ENCODE measurements at regions not wholly inside any gene's neighbourhood (a gene's known extent, or its start where the extent isn't known, plus 50 kb on each side); places are given as distances from the start of the nearest gene placed in this dataset.
A peak's percentile ranks its signal among the peaks of the same experiment; 100 is the strongest.
"Not testable (repeated sequence)": the region's sequence is repeated elsewhere in the genome, so short reads cannot be mapped to it uniquely, and the experiment has no call there.

DNA sequence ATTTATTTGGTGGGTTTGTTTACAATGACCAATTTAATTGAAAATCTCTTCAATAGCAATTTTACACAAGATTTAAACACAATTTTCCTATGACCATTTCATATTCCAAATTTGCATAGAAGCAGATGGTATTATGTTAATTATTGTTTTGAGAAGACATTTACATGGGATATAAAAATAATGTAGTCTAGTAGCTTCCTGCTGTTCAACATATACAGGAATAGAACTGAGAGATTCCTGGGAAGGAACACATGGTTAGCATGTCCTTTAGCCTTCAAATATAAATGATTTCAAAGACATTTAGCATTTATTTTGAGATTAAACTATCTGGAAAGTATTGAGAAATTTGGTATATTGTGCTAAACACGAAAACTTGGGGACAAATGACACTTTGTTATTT, 129.6 kb downstream of the KCNE4 start:
- DNase-seq = no peak

DNA sequence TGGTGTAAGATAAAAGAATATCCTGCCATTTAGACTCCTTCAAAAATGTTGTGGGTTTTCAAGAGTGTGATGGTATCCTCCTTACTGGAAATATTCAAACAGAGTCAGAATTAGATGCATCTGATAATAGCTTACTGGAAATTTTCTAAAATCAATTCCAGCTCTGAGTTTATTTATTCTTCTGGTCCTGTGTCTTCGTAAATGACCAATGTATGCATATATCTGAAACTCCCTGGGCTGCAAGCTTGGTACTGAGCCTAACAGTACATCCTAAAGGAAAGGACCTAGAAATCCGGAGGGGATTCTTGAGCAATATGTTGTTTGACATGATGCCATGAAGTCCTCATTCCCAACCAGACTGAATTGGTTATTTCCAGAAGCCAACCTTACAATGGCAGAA, 130.4 kb downstream of the KCNE4 start:
- no peak for DNase-seq

DNA sequence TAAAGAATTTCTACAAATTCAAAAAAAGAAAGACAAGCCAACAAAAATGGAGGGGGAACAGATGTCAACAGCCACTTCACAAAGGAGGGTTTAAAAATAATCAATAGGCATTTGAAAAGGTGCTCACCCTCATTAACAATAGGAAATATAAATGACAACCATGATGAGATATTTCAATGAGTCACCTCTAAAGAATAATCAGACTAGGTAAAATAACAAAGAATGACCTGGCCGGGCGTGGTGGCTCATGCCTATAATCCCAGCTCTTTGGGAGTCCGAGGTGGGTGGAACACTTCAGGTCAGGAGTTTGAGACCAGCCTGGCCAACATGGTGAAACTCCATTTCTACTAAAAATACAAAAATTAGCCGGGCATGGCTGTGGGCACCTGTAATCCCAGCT, 133.6 kb downstream of the KCNE4 start:
- DNase-seq = no peak

DNA sequence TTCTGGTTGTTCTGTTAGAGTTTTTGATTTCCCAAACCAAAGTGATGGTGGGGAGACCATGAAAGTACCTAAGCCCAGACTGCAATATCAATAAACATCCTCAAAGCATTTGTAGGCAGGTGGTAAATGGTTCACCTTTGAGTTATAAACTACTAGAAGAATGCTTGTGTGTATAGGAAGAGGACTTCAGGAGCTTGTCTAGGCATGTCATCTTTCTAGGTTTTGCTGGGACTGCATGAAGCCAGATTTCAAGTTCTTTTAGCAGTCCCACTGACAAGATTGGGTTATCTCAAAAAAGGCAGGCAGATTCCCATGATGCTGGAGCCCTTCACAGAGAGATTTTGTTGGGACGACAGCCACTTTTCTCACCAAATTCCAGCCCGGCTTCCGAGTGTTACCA, 135.3 kb downstream of the KCNE4 start:
- no peak for DNase-seq

DNA sequence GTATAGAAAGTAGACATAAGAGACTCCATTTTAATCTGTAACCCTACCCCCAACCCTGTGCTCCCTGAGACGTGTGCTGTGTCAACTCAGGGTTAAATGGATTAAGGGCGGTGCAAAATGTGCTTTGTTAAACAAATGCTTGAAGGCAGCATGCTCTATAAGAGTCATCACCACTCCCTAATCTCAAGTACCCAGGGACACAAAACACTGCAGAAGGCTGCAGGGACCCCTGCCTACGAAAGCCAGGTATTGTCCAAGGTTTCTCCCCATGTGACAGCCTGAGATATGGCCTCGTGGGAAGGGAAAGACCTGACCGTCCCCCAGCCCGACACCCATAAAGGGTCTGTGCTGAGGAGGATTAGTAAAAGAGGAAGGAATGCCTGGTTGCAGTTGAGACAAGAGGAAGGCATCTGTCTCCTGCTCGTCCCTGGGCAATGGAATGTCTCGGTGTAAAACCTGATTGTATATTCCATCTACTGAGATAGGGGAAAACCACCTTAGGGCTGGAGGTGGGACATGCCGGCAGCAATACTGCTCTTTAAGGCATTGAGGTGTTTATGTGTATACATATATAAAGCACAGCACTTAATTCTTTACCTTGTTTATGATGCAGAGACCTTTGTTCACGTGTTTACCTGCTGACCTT, 138.7 kb downstream of the KCNE4 start:
- DNase-seq = not testable (repeated sequence)

DNA sequence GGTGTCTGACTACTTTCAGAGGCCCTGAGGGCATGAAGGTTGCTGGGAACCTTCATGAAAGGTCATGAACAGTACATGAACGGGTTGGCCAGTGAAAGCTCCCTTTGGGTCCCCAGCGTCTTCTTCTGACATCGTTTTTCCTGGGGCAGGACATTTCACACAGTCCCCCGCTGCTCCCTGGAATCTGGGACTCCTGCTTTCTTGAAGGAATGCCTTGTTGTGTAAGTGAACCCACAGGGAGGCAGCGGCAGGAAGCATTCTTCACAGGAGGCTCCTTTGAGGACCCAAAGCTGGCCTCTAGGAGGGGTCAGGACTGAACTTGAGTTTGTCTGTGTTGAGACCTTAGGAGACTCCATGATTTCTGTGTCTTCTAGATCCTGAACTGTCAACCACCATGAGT, 144.3 kb downstream of the KCNE4 start:
- DNase-seq = no peak

DNA sequence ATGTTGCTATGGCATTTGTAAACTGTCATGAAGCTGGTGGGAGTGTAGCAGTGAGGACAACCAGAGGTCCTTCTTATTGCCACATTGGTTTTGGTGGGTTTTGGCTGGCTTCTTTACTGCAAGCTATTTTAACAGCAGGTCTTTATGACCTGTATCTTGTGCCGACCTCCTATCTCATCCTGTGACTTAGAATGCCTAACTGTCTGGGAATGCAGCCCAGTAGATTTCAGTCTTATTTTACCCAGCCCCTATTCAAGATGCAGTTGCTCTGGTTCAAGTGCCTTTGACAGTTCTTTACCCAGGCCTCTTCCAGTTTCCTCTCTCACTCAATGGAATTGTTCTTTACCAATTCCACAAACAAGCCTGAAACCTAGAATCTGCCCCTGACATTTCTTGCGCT, 145.1 kb downstream of the KCNE4 start:
- DNase-seq = no peak

DNA sequence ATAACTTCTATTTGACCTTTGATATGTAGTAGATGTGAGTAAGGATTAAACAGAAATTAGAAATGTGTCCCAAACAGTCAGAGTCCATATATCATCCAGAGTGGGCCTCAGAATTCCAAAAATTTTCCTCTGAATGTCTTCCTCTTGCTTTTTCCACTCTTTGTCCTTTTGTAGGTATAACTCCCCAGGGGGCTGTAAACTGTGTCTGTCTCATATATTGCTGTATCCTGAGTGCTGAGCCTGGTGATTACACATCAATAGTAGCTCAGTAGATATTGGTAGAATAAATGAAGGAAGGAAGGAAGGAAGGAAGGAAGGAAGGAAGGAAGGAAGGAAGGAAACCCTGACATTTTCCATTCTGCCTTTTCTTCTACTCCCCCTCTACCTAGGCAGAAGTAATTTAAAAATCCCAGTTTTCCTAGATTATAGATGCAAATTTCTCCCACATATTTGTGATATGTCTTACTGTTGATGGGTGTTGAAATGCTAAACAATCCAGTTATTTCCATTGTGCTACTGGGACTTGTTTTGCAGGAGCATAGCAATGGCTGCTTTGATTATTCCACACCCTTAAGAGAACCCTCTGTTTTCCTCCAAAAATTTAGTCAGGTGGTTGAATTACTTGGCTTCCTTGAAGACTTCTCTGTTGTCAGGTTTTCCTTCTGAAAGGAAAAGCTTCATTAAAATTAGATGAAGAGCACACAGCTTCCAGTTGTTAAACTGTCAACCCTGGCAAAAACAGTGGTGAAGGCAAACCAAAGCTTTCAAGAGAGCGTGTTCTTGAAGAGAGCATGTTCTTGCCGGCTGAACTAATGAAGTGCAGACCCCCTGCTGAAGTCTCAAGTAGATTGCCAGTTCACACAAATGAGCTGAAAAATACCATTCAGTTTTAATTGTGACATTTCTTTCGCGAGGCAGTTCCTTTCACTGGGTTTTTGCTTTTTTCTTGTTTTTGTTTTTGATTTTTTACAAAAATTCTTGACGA, 147.8 kb downstream of the KCNE4 start:
- no peak for DNase-seq

DNA sequence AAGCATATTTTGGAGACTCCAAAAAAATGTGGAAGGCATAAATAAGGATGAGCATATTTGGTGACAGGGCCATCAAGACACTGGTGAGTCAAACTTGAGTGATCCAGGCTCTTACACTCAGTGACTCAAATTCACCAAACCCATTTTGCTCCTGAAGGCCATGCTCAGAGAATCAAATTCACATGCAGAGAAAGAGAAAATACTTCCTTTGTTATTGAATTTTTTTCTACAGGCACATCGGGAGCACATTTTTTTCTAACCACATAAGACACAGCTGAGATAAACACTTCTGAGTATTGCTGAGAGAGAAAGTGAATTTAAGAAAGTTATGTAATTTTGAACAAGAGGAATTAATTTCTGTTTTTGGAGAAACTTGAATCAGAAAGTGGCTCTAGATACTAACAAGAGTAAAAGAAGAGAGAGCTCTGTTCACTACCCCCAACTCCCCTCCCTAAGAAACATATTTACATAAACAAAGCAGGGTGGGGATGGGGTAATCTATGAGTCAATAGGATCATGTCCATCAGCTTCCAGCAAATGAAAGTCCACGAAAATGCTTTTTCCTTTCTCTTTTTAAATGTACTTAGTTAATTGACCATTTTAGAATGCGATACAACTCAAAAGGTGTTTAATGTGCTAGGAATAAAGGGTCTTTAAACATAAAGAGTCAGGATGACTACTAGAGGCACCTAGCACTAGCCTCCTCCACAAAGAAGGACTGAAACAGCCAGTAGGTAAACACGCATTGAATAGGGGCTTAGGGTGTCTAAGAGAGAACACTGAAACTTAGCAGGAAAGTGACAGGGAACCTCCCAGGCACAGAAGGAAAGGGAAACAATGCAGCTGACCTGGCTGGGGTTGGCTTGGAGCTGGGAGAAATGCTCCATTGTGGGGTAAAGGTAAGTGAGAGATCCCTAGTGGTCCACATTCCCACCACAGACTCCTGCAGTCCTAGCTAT, 152.3 kb downstream of the KCNE4 start:
- no peak for DNase-seq

DNA sequence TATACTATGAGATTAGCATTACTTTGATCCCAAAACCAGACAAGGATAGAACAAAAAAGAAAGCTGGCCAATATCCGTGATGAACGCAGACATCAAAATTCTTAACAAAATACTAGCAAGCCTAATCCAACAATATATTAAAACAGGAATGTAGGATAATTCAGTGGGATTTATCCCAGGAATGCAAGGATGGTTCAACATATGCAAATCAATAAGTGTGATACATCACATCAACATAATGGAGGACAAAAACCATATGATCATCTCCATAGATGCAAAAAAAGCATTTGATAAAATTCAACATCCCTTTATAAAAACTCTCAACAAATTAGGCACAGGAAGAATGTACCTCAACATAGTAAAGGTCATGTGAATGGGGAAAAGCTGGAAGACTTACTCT, 158.5 kb downstream of the KCNE4 start:
- no peak for DNase-seq

DNA sequence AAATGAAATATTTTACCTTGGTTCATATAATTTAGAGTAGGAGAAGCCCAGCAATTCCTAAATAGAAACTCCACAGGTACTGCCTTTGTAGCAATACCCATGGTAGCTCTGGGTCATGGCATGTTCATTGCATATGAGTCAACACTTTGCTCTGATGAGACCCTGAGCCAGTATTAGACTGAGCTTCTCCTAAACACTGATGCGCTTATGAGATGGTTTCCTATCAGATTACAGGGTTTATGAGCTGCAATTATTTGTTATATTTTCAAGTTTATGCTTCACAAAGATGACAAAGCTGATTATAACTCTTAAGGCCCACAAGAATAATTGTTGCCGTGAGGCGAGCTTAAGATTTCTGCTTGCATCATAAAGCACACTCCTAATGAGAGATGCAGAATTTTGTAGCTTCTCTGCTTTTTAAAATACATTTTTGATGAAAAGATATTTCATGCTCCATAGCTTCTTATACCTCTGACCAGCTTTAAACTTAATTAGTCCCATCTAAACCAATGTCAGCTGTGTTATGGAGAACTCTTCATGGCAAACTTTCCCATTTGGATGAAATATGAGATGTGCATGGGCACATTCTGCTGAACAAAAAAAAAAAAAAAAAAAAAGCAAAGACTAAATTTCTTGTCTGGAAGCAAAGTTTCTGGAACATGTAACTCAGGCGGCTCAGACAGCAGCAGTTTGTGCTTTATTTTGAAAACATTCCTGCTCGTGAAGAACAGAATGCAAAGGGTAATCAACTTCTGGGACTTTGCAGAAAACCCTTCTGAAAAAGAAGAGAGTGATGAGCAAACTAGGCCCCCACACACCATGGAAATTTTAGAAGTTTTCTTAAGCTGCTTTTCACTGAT, 162.6 kb downstream of the KCNE4 start:
- peak; percentile 14 for DNase-seq

DNA sequence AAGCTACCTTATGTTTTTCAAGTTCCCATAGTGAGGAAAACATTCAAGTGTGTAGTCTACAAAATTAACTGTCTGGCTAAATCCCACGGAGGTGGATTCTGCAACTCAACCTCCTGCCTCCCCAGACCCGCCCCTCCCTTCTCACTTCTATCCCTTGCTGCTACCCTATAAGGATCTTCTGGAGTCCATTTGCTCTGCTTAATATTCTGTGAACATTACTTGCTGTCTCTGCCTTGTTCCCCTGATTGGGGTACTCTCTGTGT, 163.2 kb downstream of the KCNE4 start:
- peak; percentile 23 for DNase-seq

DNA sequence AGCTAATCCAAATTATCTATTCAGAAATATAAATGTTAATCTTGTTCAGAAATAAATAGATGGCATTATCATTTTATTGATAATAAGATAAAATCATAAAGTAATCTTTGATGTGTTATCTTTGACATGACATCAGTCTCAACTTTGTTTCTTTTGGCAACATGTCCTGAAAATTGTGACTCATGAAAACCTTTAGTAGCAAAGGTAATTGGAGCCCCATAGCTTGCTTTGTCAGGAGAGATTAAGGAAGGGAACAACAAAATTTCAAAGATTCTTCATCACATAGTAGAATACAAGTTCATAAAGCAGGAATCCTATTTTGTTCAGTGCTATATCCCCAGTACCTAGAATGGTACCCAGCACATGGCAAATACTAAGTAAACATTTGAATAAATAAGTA, 165.4 kb downstream of the KCNE4 start:
- no peak for DNase-seq

DNA sequence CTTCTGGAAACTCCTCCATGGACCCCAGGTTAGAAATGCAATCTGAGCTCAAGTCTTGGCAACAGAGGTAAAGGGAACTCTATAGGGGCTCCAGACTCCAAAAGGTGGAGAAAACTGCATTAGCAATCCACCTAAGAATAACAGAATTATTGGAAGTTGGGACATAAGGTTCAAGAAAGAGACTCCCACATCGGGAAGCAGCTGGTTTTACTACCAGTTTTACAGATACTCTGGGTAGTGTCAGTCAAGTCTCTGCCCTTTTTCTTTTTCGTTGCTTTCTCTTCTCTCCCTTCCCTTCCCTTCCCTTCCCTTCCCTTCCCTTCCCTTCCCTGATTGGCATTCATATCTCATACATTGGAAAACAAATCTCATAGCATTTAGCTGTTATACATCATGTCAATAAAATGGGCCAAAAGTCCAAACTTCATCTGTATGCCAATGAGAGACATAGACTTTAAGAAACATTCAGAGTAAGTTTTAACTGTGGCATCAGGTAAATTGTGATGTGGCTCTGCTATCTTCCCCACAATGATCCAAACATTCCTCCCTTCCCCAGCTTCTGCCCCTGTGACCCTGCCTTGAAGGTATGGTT, 166.7 kb downstream of the KCNE4 start:
- no peak for DNase-seq

DNA sequence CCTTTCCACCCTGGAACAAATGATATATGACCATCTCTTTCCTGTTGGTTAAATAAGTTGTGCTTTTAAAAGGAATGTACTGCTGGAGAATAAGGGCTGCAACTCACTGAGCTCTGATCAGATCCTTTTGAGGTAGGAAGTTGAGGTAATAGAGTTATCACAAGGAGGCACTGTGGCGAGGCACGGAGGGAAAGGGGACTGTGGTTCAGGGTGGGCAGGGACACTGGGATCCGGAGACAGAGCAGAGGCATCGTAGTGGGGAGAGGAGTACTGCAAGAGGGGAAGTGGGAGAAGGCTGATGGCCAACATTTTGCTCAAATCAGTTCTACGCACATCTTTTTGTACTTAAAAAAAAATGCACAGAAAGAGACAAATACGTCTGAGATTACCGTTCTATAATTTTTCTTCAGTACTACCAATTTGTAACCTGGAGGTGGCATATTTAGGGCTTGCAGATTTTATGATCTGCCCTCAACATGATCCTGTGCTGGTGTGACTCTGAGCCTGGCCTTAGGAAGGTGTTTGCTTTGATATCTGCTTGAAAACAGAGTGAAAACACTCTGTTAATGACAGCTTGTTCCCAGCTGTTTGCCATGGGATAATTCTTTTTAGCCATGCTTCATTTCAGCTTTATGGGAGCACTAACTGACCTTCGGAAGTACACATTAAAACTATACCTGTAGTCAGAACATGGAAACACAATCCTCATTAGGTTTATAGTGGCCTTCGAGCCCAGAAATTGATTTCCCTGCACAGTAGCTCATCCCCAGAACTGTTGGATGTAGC, 168.1 kb downstream of the KCNE4 start:
- DNase-seq = no peak

DNA sequence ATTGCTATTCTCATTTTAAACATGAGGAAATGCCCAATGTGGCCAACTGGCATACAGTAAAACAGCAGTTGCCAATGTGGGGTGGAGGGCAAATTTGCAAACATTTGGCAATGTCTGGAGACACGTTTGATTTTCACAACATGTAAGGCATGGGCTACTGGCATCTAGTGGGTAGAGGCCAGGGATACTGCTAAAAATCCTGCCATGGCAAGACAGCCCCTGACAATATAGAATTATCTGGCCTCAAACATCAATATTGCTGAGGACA, 168.6 kb downstream of the KCNE4 start:
- DNase-seq = no peak

DNA sequence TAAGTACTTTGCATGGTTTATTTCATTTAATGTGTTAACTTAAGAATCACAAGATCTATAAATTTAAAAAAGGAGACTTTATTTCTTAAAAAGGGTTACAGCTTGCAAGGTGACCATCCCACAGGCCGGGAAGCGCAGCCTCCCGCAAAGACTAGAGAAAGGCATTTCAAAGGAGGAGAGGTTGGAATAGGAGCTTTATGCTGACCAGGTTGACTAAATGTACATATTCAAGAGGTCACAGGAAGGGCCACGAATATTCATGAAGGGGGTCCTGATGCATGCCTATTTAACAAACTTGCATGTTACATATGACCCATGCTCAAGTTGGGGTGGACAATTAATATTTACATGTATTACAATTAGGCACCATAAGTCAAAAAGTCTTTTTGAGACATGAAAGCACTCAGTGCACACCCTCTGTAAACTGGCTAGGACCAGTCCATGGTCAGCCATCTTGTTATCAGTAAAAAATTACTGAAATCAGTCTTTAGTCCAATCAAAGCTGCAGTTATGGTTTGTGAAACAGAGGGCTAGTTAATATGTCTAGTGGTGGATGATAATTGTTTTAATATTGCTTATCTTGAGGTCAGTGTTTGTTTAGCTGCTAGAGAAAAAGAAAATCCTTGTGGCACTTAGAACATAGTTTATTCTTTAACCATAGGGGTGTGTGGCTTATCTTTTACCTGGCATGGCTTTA, 169.3 kb downstream of the KCNE4 start:
- no peak for DNase-seq

DNA sequence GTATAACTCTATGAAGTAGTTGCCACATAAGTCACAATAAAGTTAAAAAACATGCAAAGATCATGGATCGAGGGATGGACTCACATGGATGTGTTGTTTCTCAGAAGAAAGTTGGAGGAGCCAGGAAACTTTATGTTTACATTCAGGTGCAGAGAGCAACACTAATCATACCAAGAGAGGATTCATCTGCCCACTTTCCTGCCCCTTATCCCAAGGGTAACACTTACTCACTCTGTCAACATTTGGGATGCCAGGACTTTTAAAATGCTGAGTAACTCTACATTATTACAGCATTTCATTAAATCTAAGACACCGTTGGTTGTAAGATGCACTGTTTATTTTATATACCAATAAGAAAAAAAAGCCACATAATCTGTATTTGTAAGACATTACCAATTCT, 170.4 kb downstream of the KCNE4 start:
- no peak for DNase-seq

DNA sequence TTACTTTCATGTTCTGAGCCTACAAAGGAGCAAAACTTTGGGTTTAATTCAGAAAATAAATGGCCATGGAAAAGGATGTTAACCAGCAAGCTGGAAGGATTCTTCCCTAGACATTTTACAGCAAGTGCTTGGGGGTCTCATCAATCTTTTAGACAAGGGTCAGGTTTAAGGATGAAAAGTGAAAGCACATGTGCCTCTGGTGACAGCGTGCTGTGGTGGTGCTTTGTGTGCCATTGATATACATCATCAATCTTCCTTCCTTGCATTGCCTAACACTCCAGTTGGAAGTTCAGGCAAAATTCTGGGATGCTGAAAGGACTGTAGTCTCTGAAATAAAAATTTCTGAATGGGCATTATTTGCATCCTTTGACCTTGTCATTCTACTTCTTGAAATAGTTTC, 171.2 kb downstream of the KCNE4 start:
- no peak for DNase-seq

DNA sequence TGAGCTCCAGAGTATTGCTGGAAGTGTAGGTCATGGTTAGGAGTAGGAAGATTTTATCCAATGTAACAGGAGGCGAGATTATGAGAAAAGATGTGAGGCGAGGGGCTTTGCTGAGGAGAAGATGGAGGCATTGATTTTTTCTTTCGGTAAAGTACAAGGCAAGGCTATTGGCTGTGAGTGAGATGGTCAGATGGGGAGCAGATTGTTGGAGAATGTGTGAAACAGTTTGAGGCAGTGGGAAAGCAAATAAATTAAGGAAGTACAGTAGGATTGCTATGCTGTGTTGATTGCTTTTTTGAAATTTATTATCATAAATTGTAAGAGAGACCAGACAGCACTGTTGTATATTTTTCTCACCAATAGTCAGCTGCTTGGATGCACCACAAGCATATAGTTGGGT, 173.3 kb downstream of the KCNE4 start:
- no peak for DNase-seq

Data from renal pelvis (tissue), 1 donor.